Endodermal cell (in vitro differentiated cells): ENCODE measurements at regions not wholly inside any gene's neighbourhood (a gene's known extent, or its start where the extent isn't known, plus 50 kb on each side); places are given as distances from the start of the nearest gene placed in this dataset.

Experiments used
- DNase-seq: peaks from one replicate; pipeline ENCODE4 v3.0.0-alpha.2; 2017
- H3K27ac ChIP-seq: 2 replicates; pipeline ENCODE4 v1.5.1; 2013; ENCODE audit warnings: mild to moderate bottlenecking, low read depth, low read length, moderate library complexity
- H3K27me3 ChIP-seq: 2 replicates; pipeline ENCODE4 v1.6.1; 2013; ENCODE audit warnings: mild to moderate bottlenecking, low read length, moderate library complexity; ENCODE audit not compliant: insufficient read depth, control insufficient read depth, poor library complexity, severe bottlenecking
- H3K36me3 ChIP-seq: 2 replicates; pipeline ENCODE4 v1.7.0; 2013; ENCODE audit warnings: mild to moderate bottlenecking, low read length, moderate library complexity; ENCODE audit not compliant: control insufficient read depth, insufficient read depth
- H3K4me1 ChIP-seq: one replicate; pipeline ENCODE4 v1.7.0; 2013; ENCODE audit warnings: low read length; ENCODE audit not compliant: control insufficient read depth, insufficient read depth
- H3K4me3 ChIP-seq: 2 replicates; pipeline ENCODE4 v1.5.1; 2013; ENCODE audit warnings: mild to moderate bottlenecking, low read length, moderate library complexity
- H3K9ac ChIP-seq: 2 replicates; pipeline ENCODE4 v1.6.1; 2013; ENCODE audit warnings: mild to moderate bottlenecking, low read length, moderate library complexity; ENCODE audit not compliant: poor library complexity, severe bottlenecking; ENCODE audit errors: extremely low read depth
- H3K9me3 ChIP-seq: 2 replicates; pipeline ENCODE4 v1.6.1; 2013; ENCODE audit warnings: mild to moderate bottlenecking, low read length, moderate library complexity; ENCODE audit not compliant: control insufficient read depth
- H3K27ac Mint-ChIP-seq: 2 replicates; pipeline ENCODE4 v1.8.0; 2020; ENCODE audit warnings: mixed read lengths
- H3K27me3 Mint-ChIP-seq: 2 replicates; pipeline ENCODE4 v1.8.0; 2021; ENCODE audit warnings: mild to moderate bottlenecking, mixed read lengths; ENCODE audit not compliant: insufficient read depth
- H3K36me3 Mint-ChIP-seq: 2 replicates; pipeline ENCODE4 v1.8.0; 2020; ENCODE audit warnings: low read depth, mixed read lengths
- H3K4me1 Mint-ChIP-seq: 2 replicates; pipeline ENCODE4 v1.8.0; 2020; ENCODE audit warnings: mixed read lengths
- H3K4me3 Mint-ChIP-seq: 2 replicates; pipeline ENCODE4 v1.8.0; 2020; ENCODE audit warnings: mild to moderate bottlenecking, moderate library complexity, mixed read lengths
- H3K9me3 Mint-ChIP-seq: 2 replicates; pipeline ENCODE4 v1.8.0; 2020; ENCODE audit warnings: mild to moderate bottlenecking, mixed read lengths
- CTCF ChIP-seq: fragments of 200-600 bp; sonication (generic); conservative IDR thresholded peaks from 2 replicates; pipeline ENCODE4 v1.5.0; 2021; ENCODE audit warnings: antibody characterized with exemption, mild to moderate bottlenecking
- WGBS, 2 experiments: methylation state at CpG; one replicate each; pipeline versions ENCODE4 v1.1.5 to v1.1.7; 2013; ENCODE audit warnings: missing lambda C conversion rate in 2 of 2, mixed read lengths in 1 of 2; ENCODE audit not compliant: insufficient coverage in 1 of 2, insufficient read length in 1 of 2; 5-methylcytosine and 5-hydroxymethylcytosine counted together

GRCh38 chr6:144475411-144475810, 190.3 kb downstream of the UTRN start:
- H3K9ac ChIP-seq = no peak overlapping the region
- no peaks in the 10 kb centered on the region for H3K27me3 ChIP-seq
- Mint-ChIP-seq H3K27me3 (no peaks in the 10 kb centered on the region), H3K27ac (no peak overlapping the region), H3K4me3 (no peak overlapping the region), H3K36me3 (peaks cover 44% of the 10 kb centered on the region), H3K4me1 (no peaks in the 10 kb centered on the region), H3K9me3 (peaks cover 12% of the 10 kb centered on the region)
- H3K4me3 ChIP-seq = no peak overlapping the region
- peaks cover 9% of the 10 kb centered on the region for H3K9me3 ChIP-seq
- DNase-seq = no peak
- H3K27ac ChIP-seq = no peak overlapping the region
- no peak for TF ChIP-seq CTCF
- no peaks in the 10 kb centered on the region for H3K4me1 ChIP-seq
- peaks cover 60% of the 10 kb centered on the region for H3K36me3 ChIP-seq

- Mint-ChIP-seq H3K9me3 (peaks cover 4% of the 10 kb centered on the region), H3K27ac (no peak overlapping the region), H3K36me3 (peaks cover 37% of the 10 kb centered on the region), H3K27me3 (no peaks in the 10 kb centered on the region), H3K4me1 (no peaks in the 10 kb centered on the region), H3K4me3 (no peak overlapping the region)
- no peak for TF ChIP-seq CTCF
- Histone ChIP-seq H3K4me1 (no peaks in the 10 kb centered on the region), H3K9ac (no peak overlapping the region), H3K9me3 (peaks cover 7% of the 10 kb centered on the region), H3K4me3 (no peak overlapping the region), H3K27ac (no peak overlapping the region), H3K27me3 (no peaks in the 10 kb centered on the region), H3K36me3 (peaks cover 67% of the 10 kb centered on the region)
- no peak for DNase-seq
- 94 to 97% methylated on average over 3 of the region's 3 CpGs for WGBS, 2 experiments
These were observed 191.2 kb downstream of the UTRN start for GRCh38 chr6:144476286-144476685.

GRCh38 chr6:144477396-144477795, 192.3 kb downstream of the UTRN start:
- Histone ChIP-seq H3K9me3 (no peaks in the 10 kb centered on the region), H3K27ac (no peak overlapping the region), H3K4me3 (no peak overlapping the region), H3K4me1 (no peaks in the 10 kb centered on the region), H3K9ac (no peak overlapping the region), H3K27me3 (no peaks in the 10 kb centered on the region), H3K36me3 (peaks cover 61% of the 10 kb centered on the region)
- no peak for DNase-seq
- TF ChIP-seq CTCF = no peak
- Mint-ChIP-seq H3K27me3 (no peaks in the 10 kb centered on the region), H3K27ac (no peak overlapping the region), H3K4me3 (no peak overlapping the region), H3K36me3 (peaks cover 26% of the 10 kb centered on the region), H3K4me1 (no peaks in the 10 kb centered on the region), H3K9me3 (no peaks in the 10 kb centered on the region)
- 38% methylated on average over 1 of the region's 1 CpG; no CpG with 5 or more reads in 1 of the 2 experiments for WGBS, 2 experiments
